ENCODE measurements at regions not wholly inside any gene's neighbourhood (a gene's known extent, or its start where the extent isn't known, plus 50 kb on each side); places are given as distances from the start of the nearest gene placed in this dataset.

DNA sequence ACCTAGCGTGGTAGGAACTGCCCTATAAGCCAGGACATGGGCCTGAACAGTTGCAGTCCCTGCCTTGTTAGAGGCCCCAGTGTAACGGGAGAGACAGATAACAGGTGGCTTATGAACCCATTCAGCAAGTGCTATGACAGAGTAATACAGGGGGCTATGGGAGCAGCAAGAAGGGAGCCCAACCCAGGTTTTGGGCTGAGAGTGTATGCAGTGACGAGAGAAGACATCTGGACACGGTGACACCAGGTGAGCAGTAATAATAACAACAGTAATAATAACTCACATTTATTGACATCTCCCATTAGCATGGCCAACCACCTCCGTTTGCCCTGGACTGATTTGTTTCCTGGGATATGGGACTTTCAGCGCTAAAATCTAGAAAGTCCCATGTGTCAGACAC is 100.8 kb downstream of the IRX5 start (continued):
- TF ChIP-seq, protein P1, sequence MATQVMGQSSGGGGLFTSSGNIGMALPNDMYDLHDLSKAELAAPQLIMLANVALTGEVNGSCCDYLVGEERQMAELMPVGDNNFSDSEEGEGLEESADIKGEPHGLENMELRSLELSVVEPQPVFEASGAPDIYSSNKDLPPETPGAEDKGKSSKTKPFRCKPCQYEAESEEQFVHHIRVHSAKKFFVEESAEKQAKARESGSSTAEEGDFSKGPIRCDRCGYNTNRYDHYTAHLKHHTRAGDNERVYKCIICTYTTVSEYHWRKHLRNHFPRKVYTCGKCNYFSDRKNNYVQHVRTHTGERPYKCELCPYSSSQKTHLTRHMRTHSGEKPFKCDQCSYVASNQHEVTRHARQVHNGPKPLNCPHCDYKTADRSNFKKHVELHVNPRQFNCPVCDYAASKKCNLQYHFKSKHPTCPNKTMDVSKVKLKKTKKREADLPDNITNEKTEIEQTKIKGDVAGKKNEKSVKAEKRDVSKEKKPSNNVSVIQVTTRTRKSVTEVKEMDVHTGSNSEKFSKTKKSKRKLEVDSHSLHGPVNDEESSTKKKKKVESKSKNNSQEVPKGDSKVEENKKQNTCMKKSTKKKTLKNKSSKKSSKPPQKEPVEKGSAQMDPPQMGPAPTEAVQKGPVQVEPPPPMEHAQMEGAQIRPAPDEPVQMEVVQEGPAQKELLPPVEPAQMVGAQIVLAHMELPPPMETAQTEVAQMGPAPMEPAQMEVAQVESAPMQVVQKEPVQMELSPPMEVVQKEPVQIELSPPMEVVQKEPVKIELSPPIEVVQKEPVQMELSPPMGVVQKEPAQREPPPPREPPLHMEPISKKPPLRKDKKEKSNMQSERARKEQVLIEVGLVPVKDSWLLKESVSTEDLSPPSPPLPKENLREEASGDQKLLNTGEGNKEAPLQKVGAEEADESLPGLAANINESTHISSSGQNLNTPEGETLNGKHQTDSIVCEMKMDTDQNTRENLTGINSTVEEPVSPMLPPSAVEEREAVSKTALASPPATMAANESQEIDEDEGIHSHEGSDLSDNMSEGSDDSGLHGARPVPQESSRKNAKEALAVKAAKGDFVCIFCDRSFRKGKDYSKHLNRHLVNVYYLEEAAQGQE (IDR thresholded peaks at IDR 0.05; ENCODE audit: borderline replicate concordance), result no peak
- TF ChIP-seq, protein P1 (CRISPR knock-in tag; IDR thresholded peaks at IDR 0.05; ENCODE audit: low read depth), result no peak
- TF ChIP-seq TRIM28 (IDR thresholded peaks at IDR 0.05) (no peak), TEAD4 (IDR thresholded peaks at IDR 0.05; ENCODE audit: low read length) (no peak), TEAD4 (CRISPR knock-in tag; IDR thresholded peaks at IDR 0.05; ENCODE audit: borderline replicate concordance) (no peak), RFX1 (IDR thresholded peaks at IDR 0.05) (no peak), ETS2 (tag; IDR thresholded peaks at IDR 0.05; ENCODE audit: borderline replicate concordance, poor library complexity, severe bottlenecking) (no peak), SUPT5H (IDR thresholded peaks at IDR 0.05) (no peak)
- TF ChIP-seq, protein P2, sequence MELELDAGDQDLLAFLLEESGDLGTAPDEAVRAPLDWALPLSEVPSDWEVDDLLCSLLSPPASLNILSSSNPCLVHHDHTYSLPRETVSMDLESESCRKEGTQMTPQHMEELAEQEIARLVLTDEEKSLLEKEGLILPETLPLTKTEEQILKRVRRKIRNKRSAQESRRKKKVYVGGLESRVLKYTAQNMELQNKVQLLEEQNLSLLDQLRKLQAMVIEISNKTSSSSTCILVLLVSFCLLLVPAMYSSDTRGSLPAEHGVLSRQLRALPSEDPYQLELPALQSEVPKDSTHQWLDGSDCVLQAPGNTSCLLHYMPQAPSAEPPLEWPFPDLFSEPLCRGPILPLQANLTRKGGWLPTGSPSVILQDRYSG (tag; conservative IDR thresholded peaks at IDR 0.05; ENCODE audit: low read depth), result no peak

Measured in K562 (cell line).